Uterus (tissue), 3 donors: ENCODE measurements at regions not wholly inside any gene's neighbourhood (a gene's known extent, or its start where the extent isn't known, plus 50 kb on each side); places are given as distances from the start of the nearest gene placed in this dataset.

Experiments used
- DNase-seq, 2 donors: peaks; one replicate each; pipeline ENCODE4 v3.0.0-alpha.2; 2019 to 2020
- H3K27ac ChIP-seq, 2 donors: fragments of 200-600 bp; sonication (generic); 1 replicate in 1 of 2; 2 replicates in 1 of 2; pipeline ENCODE4 v1.5.1; 2016 to 2018
- H3K27me3 ChIP-seq, 2 donors: fragments of 200-600 bp; sonication (generic); one replicate each; pipeline ENCODE4 v1.5.1; 2018 to 2019; ENCODE audit warnings: control low read depth in 1 of 2
- H3K36me3 ChIP-seq, 2 donors: fragments of 200-600 bp; sonication (generic); one replicate each; pipeline ENCODE4 v1.5.1; 2019; ENCODE audit warnings: control low read depth in 1 of 2
- H3K4me1 ChIP-seq, 2 donors: fragments of 200-600 bp; sonication (generic); one replicate each; pipeline ENCODE4 v1.5.1; 2018 to 2019; ENCODE audit warnings: control low read depth in 1 of 2
- H3K4me3 ChIP-seq, 2 donors: fragments of 200-600 bp; sonication (generic); 1 replicate in 1 of 2; 2 replicates in 1 of 2; pipeline ENCODE4 v1.5.1; 2018 to 2019; ENCODE audit warnings: mild to moderate bottlenecking in 1 of 2
- H3K9me3 ChIP-seq, 2 donors: fragments of 200-600 bp; sonication (generic); one replicate each; pipeline ENCODE4 v1.5.1; 2019; ENCODE audit warnings: control low read depth in 1 of 2
- CTCF ChIP-seq, 4 experiments: fragments of 200-600 bp in 2 of 4; fragments of 450-650 bp in 2 of 4; sonication (generic) in 2 of 4; IDR thresholded peaks; one replicate each; pipeline ENCODE4 v1.5.1; 2016 to 2019; ENCODE audit warnings: antibody characterized with exemption in 4 of 4, mild to moderate bottlenecking in 2 of 4, moderate library complexity in 1 of 4
- POLR2A ChIP-seq, 2 donors: fragments of 450-650 bp; IDR thresholded peaks; one replicate each; pipeline ENCODE4 v1.6.1; 2016; ENCODE audit warnings: antibody characterized with exemption in 2 of 2, mild to moderate bottlenecking in 1 of 2, moderate library complexity in 1 of 2
- intact Hi-C: fragments of 100-400 bp; cut with DNase I; formaldehyde crosslinking; loops from one replicate; pipeline ENCODE4 v1.15.1; 2023; ENCODE audit warnings: low total_unique reads
- donor health status: DM: yes; HTN: yes; CAD: no.

DNA sequence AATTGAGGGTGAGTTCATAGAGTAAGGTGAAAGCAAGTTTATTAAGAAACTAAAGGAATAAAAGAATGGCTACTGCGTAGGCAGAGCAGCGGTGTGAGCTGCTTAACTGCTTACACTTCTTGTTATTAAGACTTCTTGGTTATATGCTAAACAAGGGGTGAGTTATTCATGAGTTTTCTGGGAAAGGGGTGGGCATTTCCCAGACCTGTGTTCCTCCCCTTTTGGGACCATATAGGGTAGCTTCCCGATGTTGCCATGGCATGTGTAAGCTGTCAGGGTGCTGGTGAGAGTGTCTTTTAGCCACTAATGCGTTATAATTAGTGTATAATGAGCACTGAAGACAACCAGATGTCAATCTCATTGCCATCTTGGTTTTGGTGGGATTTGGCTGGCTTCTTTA is 126.5 kb downstream of the ARSF start:
- Histone ChIP-seq H3K9me3 (no peaks in the 10 kb centered on the region), H3K27me3 (no peaks in the 10 kb centered on the region), H3K36me3 (no peaks in the 10 kb centered on the region), H3K27ac (no peak overlapping the region), H3K4me1 (no peaks in the 10 kb centered on the region), H3K4me3 (no peak overlapping the region)
- no peak for DNase-seq
- intact Hi-C loops: no loop called here
- no peak for TF ChIP-seq POLR2A (IDR thresholded peaks at IDR 0.05)
- TF ChIP-seq CTCF (IDR thresholded peaks at IDR 0.05): no peak

DNA sequence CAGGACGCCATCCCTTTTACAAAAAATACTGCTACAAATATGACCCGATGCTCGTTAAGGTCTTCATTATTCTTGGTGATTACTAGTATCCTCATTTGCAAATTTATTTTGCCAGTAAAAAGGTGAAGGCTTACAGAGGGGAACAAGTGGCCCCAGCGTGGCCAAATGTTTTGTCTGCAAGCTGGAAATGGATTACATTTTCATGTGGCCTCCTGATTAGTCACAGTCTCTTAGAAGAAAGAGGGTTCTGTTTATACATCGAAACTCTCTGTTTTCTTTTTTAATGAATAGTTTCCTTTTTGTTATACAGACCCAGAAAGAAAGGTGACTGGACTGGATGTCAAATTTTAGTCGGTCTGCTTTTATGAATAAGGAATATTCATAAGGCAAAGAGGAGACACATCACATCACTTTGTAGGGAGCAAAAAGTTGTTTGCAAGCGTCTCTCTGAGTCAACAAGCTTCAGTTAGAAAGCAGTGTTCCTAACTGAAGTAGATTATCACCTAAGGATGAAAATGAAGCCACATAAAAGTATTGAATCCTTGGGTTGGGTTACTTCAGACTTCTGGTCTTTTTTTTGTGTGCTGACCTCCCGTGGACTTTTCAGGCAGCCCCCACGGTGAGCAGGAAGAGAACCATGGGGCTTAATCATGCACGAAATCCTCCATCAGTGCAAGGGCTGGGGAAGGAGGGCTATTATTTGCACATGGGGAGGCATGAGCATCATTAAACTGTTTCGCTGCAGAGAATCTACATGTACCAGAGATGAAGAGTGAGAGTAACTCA is 125.6 kb downstream of the ARSF start:
- Histone ChIP-seq H3K27me3 (no peaks in the 10 kb centered on the region), H3K4me1 (no peaks in the 10 kb centered on the region), H3K27ac (no peak overlapping the region), H3K36me3 (no peaks in the 10 kb centered on the region), H3K4me3 (no peak overlapping the region), H3K9me3 (no peaks in the 10 kb centered on the region)
- DNase-seq: no peak
- intact Hi-C loops: no loop called here
- TF ChIP-seq CTCF (IDR thresholded peaks at IDR 0.05): no peak
- no peak for TF ChIP-seq POLR2A (IDR thresholded peaks at IDR 0.05)

DNA sequence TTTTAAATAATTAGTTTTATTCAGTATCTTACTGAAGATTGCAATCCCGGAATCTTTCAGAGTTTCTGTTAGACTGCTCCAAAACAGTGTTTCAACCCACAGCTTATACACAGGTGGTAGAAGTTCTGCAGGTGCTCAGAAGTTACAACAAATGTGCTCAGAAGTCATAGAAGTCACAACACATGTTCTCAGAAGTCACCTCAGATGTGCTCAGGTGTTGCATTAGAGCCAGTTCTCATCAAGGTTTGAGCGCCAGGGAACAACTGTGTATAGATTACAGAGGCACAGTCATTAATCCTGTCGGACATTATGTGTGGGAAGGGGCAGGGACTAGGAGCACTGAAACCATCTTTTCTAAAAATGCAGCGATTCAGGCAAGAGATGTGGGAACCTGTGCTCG is 124.5 kb downstream of the ARSF start:
- DNase-seq: no peak
- intact Hi-C loops: no loop called here
- no peak overlapping the region for H3K27ac ChIP-seq
- H3K4me3 ChIP-seq: no peak overlapping the region
- no peaks in the 10 kb centered on the region for H3K36me3 ChIP-seq
- no peak for TF ChIP-seq CTCF (IDR thresholded peaks at IDR 0.05)
- TF ChIP-seq POLR2A (IDR thresholded peaks at IDR 0.05): no peak
- H3K9me3 ChIP-seq: no peaks in the 10 kb centered on the region
- H3K4me1 ChIP-seq: no peaks in the 10 kb centered on the region
- no peaks in the 10 kb centered on the region for H3K27me3 ChIP-seq
